PC-3 (cell line): ENCODE measurements at regions not wholly inside any gene's neighbourhood (a gene's known extent, or its start where the extent isn't known, plus 50 kb on each side); places are given as distances from the start of the nearest gene placed in this dataset.
"Not testable (repeated sequence)": the region's sequence is repeated elsewhere in the genome, so short reads cannot be mapped to it uniquely, and the experiment has no call there.

Experiments
- ATAC-seq: fragments of 200-7000 bp; cut with Tn5 transposase; 2 replicates; pipeline ENCODE4 v1.9.1; 2020; ENCODE audit warnings: mild to moderate bottlenecking, moderate library complexity
- BruUV-seq: library from RNA; stranded (reverse); fragments of 400-500 nt; replicated peaks from 2 replicates; lab custom pipeline; 2021; lab: Mats Ljungman, UMichigan
- CTCF ChIA-PET: fragments of 300-600 bp; sonication (Branson Sonifier 250); formaldehyde crosslinking; loops from one replicate; lab custom pipeline; 2022; ENCODE audit warnings: antibody characterized with exemption; lab: Charles Lee
- POLR2A ChIA-PET: fragments of 300-600 bp; sonication (Branson Sonifier 250); formaldehyde crosslinking; loops from one replicate; lab custom pipeline; 2022; ENCODE audit warnings: antibody characterized with exemption; ENCODE audit not compliant: unreplicated experiment; lab: Charles Lee
- DNase-seq: peaks from one replicate; pipeline ENCODE4 v3.0.0-alpha.2; 2015
- H2AFZ ChIP-seq: fragments of 300-600 bp; sonication (generic); 2 replicates; pipeline ENCODE4 v1.6.0; 2016; ENCODE audit warnings: antibody characterized with exemption, low read length
- H3F3A ChIP-seq: fragments of 300-600 bp; sonication (generic); one replicate; pipeline ENCODE4 v1.6.0; 2017; ENCODE audit warnings: antibody characterized with exemption, low read length, control low read depth, mild to moderate bottlenecking; ENCODE audit not compliant: unreplicated experiment
- H3K27ac ChIP-seq: fragments of 300-600 bp; sonication (generic); 2 replicates; pipeline ENCODE4 v1.5.1; 2016; ENCODE audit warnings: mild to moderate bottlenecking, low read length
- H3K27me3 ChIP-seq: fragments of 300-600 bp; sonication (generic); 2 replicates; pipeline ENCODE4 v1.6.1; 2016; ENCODE audit warnings: low read length, mixed read lengths
- H3K36me3 ChIP-seq: fragments of 300-600 bp; sonication (generic); 2 replicates; pipeline ENCODE4 v1.6.1; 2016; ENCODE audit warnings: low read depth, mixed run types, low read length, mixed read lengths
- H3K4me1 ChIP-seq: fragments of 300-600 bp; sonication (generic); 2 replicates; pipeline ENCODE4 v1.5.1; 2016; ENCODE audit warnings: low read length; ENCODE audit not compliant: insufficient read depth
- H3K4me2 ChIP-seq: fragments of 300-600 bp; sonication (generic); 2 replicates; pipeline ENCODE4 v1.6.0; 2016; ENCODE audit warnings: low read length
- H3K4me3 ChIP-seq: fragments of 300-600 bp; sonication (generic); 2 replicates; pipeline ENCODE4 v1.5.1; 2016; ENCODE audit warnings: mild to moderate bottlenecking, low read length, mixed read lengths
- H3K79me2 ChIP-seq: fragments of 300-600 bp; sonication (generic); 2 replicates; pipeline ENCODE4 v1.6.1; 2017; ENCODE audit warnings: low read length, mixed read lengths
- H3K9ac ChIP-seq: fragments of 300-600 bp; sonication (generic); 2 replicates; pipeline ENCODE4 v1.6.0; 2016; ENCODE audit warnings: mild to moderate bottlenecking, low read length
- H3K9me2 ChIP-seq: fragments of 300-600 bp; sonication (generic); replicated peaks from 2 replicates; pipeline ENCODE4 v1.6.1; 2016; ENCODE audit warnings: mixed run types, low read length, mixed read lengths
- H3K9me3 ChIP-seq: fragments of 300-600 bp; sonication (generic); 2 replicates; pipeline ENCODE4 v1.6.1; 2016; ENCODE audit warnings: low read length, mixed read lengths
- H4K20me1 ChIP-seq: fragments of 300-600 bp; sonication (generic); 2 replicates; pipeline ENCODE4 v1.6.1; 2016; ENCODE audit warnings: low read length, mixed read lengths
- CTCF ChIP-seq: fragments of 300-600 bp; sonication (generic); conservative IDR thresholded peaks from 2 replicates; pipeline ENCODE4 v1.5.1; 2017; ENCODE audit warnings: antibody characterized with exemption, low read depth, mild to moderate bottlenecking, low read length
- EZH2 ChIP-seq: fragments of 300-600 bp; sonication (generic); IDR thresholded peaks from one replicate; pipeline ENCODE4 v1.6.1; 2017; ENCODE audit warnings: antibody characterized with exemption, mild to moderate bottlenecking, low read length; ENCODE audit not compliant: unreplicated experiment
- EZH2phosphoT487 ChIP-seq: fragments of 300-600 bp; sonication (generic); IDR thresholded peaks from 2 replicates; pipeline ENCODE4 v1.6.1; 2018; ENCODE audit warnings: mild to moderate bottlenecking, antibody characterized with exemption, low read length, borderline replicate concordance
- intact Hi-C: fragments of 100-400 bp; cut with micrococcal nuclease; formaldehyde crosslinking; loops from 2 replicates; pipeline ENCODE4 v1.9.0; 2023

- intact Hi-C loops = no loop called here
- TF ChIP-seq EZH2phosphoT487 (no peak), CTCF (no peak), EZH2 (no peak)
- Histone ChIP-seq H3K4me3 (no peak overlapping the region), H3K9me2 (no peaks in the 10 kb centered on the region), H2AFZ (no peak overlapping the region), H4K20me1 (no peaks in the 10 kb centered on the region), H3K36me3 (no peaks in the 10 kb centered on the region), H3K27me3 (no peaks in the 10 kb centered on the region), H3K27ac (no peak overlapping the region), H3K4me1 (no peaks in the 10 kb centered on the region), H3K4me2 (no peak overlapping the region), H3K9ac (no peak overlapping the region), H3K9me3 (no peaks in the 10 kb centered on the region), H3K79me2 (no peaks in the 10 kb centered on the region), H3F3A (no peaks in the 10 kb centered on the region)
- DNase-seq (no peak), ATAC-seq (no peak)
- ChIA-PET POLR2A (no interaction called here), CTCF (no interaction called here)
- no TSS peak for BruUV-seq
Measured at GRCh38 chr4:160364217-160364616, 1261.3 kb downstream of the RAPGEF2 start.

GRCh38 chr4:160364665-160365064 is 1261.8 kb downstream of the RAPGEF2 start:
- H3K36me3 ChIP-seq, intact Hi-C loops, CTCF ChIA-PET, H3F3A ChIP-seq, H3K4me2 ChIP-seq, H3K9ac ChIP-seq, H3K27ac ChIP-seq, DNase-seq, H3K9me2 ChIP-seq, POLR2A ChIA-PET, H2AFZ ChIP-seq, H3K9me3 ChIP-seq, H3K4me3 ChIP-seq, BruUV-seq, H4K20me1 ChIP-seq, ATAC-seq, H3K4me1 ChIP-seq, H3K79me2 ChIP-seq, H3K27me3 ChIP-seq: not testable (repeated sequence)

DNA sequence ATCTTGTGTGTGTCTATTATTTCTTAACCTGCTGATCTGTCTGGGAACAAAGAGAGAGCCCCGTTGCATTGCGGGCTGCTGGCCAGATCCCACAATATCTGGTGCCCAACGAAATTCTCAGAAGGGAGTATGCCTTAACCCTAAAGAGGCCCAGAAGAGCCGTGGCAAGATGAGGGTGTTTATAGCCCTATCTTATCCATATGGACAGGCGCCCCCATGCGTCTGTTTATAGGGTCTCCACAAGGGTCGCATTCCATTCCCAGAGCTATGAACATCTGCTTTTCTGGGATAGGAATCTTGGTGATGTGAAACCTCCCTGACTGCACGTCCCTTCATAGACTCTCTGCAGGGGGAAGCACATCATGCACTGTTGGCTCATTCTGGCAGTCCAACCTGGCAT is 1262.5 kb downstream of the RAPGEF2 start:
- H2AFZ ChIP-seq, H4K20me1 ChIP-seq, H3K79me2 ChIP-seq, H3K9ac ChIP-seq, H3K4me3 ChIP-seq, CTCF ChIA-PET, DNase-seq, H3K27me3 ChIP-seq, BruUV-seq, ATAC-seq, H3K9me2 ChIP-seq, POLR2A ChIA-PET, H3K9me3 ChIP-seq, H3F3A ChIP-seq, H3K27ac ChIP-seq, H3K4me2 ChIP-seq, H3K4me1 ChIP-seq, intact Hi-C loops, H3K36me3 ChIP-seq: not testable (repeated sequence)

DNA sequence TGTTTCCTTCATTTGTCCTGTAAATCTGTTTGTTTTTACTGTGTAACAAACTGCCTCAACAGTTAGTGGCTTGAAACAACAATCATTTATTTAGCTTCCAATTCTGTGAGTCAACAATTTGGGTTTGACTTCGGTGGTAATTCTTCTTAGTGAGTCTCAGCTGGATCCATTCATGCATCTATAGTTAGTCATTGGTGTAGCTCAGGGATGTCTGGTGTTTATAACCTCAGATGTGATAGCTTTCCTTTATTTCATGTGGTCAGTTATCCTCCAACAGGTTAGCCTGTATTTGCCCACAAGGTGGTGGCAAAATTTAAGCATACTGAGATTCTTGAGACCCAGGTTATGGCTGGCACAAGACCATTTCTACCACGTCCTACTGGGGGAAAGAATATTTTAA is 1267.2 kb downstream of the RAPGEF2 start:
- intact Hi-C loops = no loop called here
- H3K4me3 ChIP-seq = no peak overlapping the region
- H3K36me3 ChIP-seq = no peaks in the 10 kb centered on the region
- POLR2A ChIA-PET = interaction anchor here (0.6 kb wide), 1 partner anchor 1935 kb away, joined by 6 read pairs; no protein-coding TSS in a partner anchor
- H3K27me3 ChIP-seq = no peaks in the 10 kb centered on the region
- H3K9ac ChIP-seq = no peak overlapping the region
- no peaks in the 10 kb centered on the region for H3K9me3 ChIP-seq
- peak; percentile 58 for DNase-seq
- no peaks in the 10 kb centered on the region for H3K9me2 ChIP-seq
- TF ChIP-seq EZH2phosphoT487 = no peak
- peak; percentile 20; the same call in 1 of the 2 replicates for TF ChIP-seq CTCF
- H3K4me2 ChIP-seq = no peak overlapping the region
- no peaks in the 10 kb centered on the region for H3K79me2 ChIP-seq
- no peaks in the 10 kb centered on the region for H4K20me1 ChIP-seq
- peaks cover 10% of the 10 kb centered on the region for H3K4me1 ChIP-seq
- CTCF ChIA-PET = no interaction called here
- no peak overlapping the region for H3K27ac ChIP-seq
- ATAC-seq = peak; percentile 70
- H3F3A ChIP-seq = no peaks in the 10 kb centered on the region
- no peak overlapping the region for H2AFZ ChIP-seq
- no TSS peak for BruUV-seq
